K562 (cell line): ENCODE measurements at regions not wholly inside any gene's neighbourhood (a gene's known extent, or its start where the extent isn't known, plus 50 kb on each side); places are given as distances from the start of the nearest gene placed in this dataset.

Source experiments
- ATF4 ChIP-seq: fragments of 450-650 bp; formaldehyde crosslinking; IDR thresholded peaks from 2 replicates; pipeline ENCODE4 v1.4.0; 2022; ENCODE audit warnings: mild to moderate bottlenecking, moderate library complexity
- CREB5 ChIP-seq: fragments of 250-450 bp; sonication (Bioruptor Pico); IDR thresholded peaks from 2 replicates; pipeline ENCODE4 v1.5.0; 2020; ENCODE audit warnings: mild to moderate bottlenecking
- ILK ChIP-seq: fragments of 450-650 bp; IDR thresholded peaks from 2 replicates; pipeline ENCODE4 v1.6.1; 2016; ENCODE audit warnings: missing genetic modification characterization, low read depth, mild to moderate bottlenecking, missing compliant biosample characterization, moderate library complexity, borderline replicate concordance
- JUNB ChIP-seq: fragments of 450-650 bp; formaldehyde crosslinking; conservative IDR thresholded peaks from 2 replicates; pipeline ENCODE4 v1.4.0; 2020; ENCODE audit warnings: mild to moderate bottlenecking
- MGA ChIP-seq: fragments of 450-650 bp; IDR thresholded peaks from 2 replicates; pipeline ENCODE4 v1.6.1; 2016; ENCODE audit warnings: mild to moderate bottlenecking, moderate library complexity
- ZHX1 ChIP-seq: fragments of 150-350 bp; conservative IDR thresholded peaks from 2 replicates; pipeline ENCODE4 v1.6.1; 2014; ENCODE audit warnings: low read length
- TF ChIP-seq, protein P1 (sequence below): sonication (generic); formaldehyde crosslinking; IDR thresholded peaks from 2 replicates; pipeline ENCODE4 v1.9.0; 2022; ENCODE audit warnings: mild to moderate bottlenecking, missing genetic modification reagents
- TF ChIP-seq, protein P2 (sequence below): fragments of 250-450 bp; sonication (Bioruptor Pico); IDR thresholded peaks from 2 replicates; pipeline ENCODE4 v1.8.0; 2021; ENCODE audit warnings: moderate library complexity, mild to moderate bottlenecking, inconsistent platforms

GRCh38 chr4:73687421-73687820 lies 52.9 kb upstream of the CXCL8 start (continued):
- TF ChIP-seq, protein P1, sequence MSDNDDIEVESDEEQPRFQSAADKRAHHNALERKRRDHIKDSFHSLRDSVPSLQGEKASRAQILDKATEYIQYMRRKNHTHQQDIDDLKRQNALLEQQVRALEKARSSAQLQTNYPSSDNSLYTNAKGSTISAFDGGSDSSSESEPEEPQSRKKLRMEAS (CRISPR knock-in tag), result no peak
- TF ChIP-seq CREB5 (no peak), JUNB (no peak), MGA (no peak), ILK (tag) (no peak), ATF4 (CRISPR knock-in tag) (no peak), ZHX1 (no peak)
- TF ChIP-seq, protein P2, sequence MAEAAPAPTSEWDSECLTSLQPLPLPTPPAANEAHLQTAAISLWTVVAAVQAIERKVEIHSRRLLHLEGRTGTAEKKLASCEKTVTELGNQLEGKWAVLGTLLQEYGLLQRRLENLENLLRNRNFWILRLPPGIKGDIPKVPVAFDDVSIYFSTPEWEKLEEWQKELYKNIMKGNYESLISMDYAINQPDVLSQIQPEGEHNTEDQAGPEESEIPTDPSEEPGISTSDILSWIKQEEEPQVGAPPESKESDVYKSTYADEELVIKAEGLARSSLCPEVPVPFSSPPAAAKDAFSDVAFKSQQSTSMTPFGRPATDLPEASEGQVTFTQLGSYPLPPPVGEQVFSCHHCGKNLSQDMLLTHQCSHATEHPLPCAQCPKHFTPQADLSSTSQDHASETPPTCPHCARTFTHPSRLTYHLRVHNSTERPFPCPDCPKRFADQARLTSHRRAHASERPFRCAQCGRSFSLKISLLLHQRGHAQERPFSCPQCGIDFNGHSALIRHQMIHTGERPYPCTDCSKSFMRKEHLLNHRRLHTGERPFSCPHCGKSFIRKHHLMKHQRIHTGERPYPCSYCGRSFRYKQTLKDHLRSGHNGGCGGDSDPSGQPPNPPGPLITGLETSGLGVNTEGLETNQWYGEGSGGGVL (CRISPR knock-in tag), result no peak
